SU-DHL-6 (cell line): ENCODE measurements at regions not wholly inside any gene's neighbourhood (a gene's known extent, or its start where the extent isn't known, plus 50 kb on each side); places are given as distances from the start of the nearest gene placed in this dataset.

ENCODE experiments used
- CTCF ChIP-seq: fragments of 200-600 bp; sonication (generic); IDR thresholded peaks from one replicate; pipeline ENCODE4 v1.5.1; 2017; ENCODE audit warnings: antibody characterized with exemption, mild to moderate bottlenecking, low read length, moderate library complexity; ENCODE audit not compliant: insufficient read depth, poor library complexity, severe bottlenecking
- EZH2phosphoT487 ChIP-seq: fragments of 200-600 bp; sonication (generic), shearing (Covaris generic); conservative IDR thresholded peaks from 2 replicates; pipeline ENCODE4 v1.6.1; 2018; ENCODE audit warnings: mild to moderate bottlenecking, antibody characterized with exemption, low read length, moderate library complexity, mixed read lengths

GRCh38 chr7:15805891-15806290 lies 119.4 kb upstream of the MEOX2 start:
- TF ChIP-seq CTCF (no peak), EZH2phosphoT487 (no peak)
